CD4-positive, alpha-beta T cell treated with Interferon gamma for 1 hour (primary cell): ENCODE measurements at regions not wholly inside any gene's neighbourhood (a gene's known extent, or its start where the extent isn't known, plus 50 kb on each side); places are given as distances from the start of the nearest gene placed in this dataset.
A peak's percentile ranks its signal among the peaks of the same experiment; 100 is the strongest.
"Not testable (repeated sequence)": the region's sequence is repeated elsewhere in the genome, so short reads cannot be mapped to it uniquely, and the experiment has no call there.

Experiments
- DNase-seq: peaks from one replicate; pipeline ENCODE4 v3.0.0-alpha.2; 2020

DNA sequence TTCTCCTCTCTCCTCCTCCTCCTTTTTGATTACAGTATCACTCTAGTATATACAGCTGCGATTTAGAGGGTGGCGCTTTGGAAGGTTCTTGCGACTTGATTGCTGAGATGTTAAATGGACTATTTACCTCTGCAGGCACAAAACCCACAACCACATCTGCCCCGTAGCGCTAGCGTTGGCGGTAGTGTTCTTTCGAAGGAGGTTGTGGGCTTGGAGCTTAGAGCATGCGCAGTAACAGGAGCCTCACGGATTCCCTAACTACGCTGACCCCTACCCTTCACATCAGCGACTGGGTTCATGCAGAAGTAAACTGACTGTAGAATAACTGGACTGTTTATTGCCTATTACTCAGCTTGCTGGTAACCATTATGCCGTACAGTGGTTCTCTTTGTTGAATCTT is 58.0 kb downstream of the CGGBP1 start:
- peak; percentile 24 for DNase-seq

GRCh38 chr3:87997966-87998365 is 60.8 kb downstream of the CGGBP1 start:
- DNase-seq = no peak

DNA sequence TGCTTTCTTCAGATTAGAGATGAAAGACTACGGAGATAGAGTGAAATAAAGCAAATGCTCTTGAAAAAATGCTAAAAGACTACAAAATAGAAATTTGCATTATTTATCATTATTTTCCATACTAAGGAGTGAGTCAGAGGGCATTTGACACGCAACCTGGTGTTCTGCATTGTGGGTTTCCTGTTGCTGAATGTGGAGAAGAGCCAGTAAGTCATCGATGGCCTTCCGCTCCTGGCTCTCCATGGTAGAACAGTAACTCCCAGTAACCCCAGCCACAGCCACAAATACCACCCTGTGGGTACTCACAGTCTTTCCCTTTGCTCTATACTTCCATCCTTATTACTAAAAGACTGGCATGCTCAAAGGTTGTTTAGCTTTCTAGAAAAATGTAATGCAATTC is 61.5 kb downstream of the CGGBP1 start:
- DNase-seq = peak; percentile 31

- no peak for DNase-seq
Measured at GRCh38 chr3:87996882-87997281, 61.9 kb downstream of the CGGBP1 start.

DNA sequence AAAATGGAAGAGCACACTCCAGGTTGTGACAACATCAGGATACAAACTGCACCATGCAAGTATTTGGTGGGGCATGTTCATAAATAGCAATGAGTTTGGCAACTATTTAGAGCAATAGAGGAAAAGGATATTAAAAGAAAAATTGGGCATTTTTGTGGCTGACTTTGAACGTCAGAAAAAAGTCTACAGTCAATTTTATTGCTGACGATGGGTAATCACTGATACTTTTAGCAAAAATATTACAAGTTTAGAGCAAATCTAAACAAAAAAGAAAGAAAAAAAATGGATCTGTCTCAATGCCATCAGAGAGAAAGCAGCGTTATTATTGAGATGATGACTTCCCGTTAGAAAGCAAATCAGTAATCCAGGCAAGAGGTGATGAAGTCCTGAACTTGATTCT is 65.2 kb downstream of the CGGBP1 start:
- DNase-seq = no peak

GRCh38 chr3:87987952-87988351 is 70.9 kb downstream of the CGGBP1 start:
- no peak for DNase-seq

GRCh38 chr3:87982421-87982820 is 76.4 kb downstream of the CGGBP1 start:
- no peak for DNase-seq

GRCh38 chr3:87979527-87979926 is 79.3 kb downstream of the CGGBP1 start:
- DNase-seq = no peak

DNA sequence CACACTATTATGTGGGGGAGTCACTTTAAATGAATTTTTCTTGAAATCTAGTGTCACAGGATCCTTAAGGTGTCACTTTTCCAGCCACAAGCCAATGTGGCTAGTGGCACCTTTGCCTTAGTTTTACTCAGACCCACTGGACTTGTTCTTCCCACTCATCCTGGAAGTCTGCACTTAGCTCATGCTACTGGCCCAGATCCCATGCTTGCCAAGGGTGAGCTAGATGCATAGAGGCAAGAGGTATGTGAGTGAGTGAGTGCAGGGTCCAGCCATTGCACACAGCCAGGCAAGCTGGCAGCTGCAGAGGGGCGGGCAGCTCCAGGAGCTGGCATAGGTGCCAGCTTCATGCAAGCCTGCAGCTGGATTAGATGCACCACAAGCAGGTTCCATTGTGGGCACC is 81.0 kb downstream of the CGGBP1 start:
- DNase-seq = no peak

DNA sequence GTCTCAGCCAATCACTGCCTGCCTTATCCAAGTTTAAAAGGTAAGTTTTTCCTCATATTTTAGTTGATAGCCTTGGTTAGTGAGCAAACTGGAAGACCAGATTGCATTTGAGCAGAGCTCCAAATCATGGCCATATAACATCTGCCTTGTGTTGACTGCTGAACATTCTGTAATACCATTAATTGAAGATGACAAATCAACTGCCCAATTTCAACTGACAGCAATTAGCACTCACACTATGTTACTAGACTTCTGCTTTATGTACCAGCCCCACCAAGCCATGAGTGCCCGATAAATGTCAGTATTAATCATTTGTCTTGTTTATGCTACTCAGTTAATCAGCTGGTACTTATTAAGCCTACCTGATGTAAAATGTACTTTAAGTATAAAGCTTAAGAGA is 83.1 kb downstream of the CGGBP1 start:
- no peak for DNase-seq

DNA sequence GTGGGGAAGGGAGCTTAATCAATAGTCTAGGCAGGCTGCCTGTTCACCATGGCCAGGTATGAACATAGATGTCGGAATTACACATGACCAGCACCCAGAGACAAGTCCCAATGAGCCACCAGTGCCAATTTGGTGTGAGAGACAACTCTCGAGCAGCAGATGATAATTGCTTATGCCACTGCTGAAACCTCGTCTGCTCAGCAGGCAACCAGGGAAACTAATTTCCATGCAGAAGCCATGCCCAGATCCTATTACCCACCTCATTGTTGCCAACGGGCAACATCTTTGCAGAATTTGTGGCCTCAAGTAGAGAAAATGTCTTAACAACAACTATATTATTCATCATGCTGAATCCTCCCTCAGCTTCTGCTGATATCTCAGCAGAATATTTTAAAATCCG is 84.9 kb downstream of the CGGBP1 start:
- DNase-seq = no peak

DNA sequence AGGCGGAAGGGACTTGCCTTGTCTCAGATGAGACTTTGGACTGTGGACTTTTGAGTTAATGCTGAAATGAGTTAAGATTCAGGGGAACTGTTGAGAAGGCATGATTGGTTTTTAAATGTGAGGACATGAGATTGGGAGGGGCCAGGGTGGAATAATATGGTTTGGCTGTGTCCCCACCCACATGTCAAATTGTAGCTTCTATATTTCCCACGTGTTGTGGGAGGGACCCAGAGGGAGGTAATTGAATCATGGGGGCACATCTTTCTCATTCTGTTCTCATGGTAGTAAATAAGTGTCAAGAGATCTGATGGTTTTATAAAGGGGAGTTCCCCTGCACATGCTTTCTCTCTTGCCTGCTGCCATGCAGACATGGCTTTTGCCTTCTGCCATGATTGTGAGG is 89.2 kb downstream of the CGGBP1 start:
- no peak for DNase-seq

GRCh38 chr3:87968668-87969067 is 90.1 kb downstream of the CGGBP1 start:
- DNase-seq = no peak

- DNase-seq = no peak
Measured at GRCh38 chr3:87958289-87958688, 100.5 kb downstream of the CGGBP1 start.

DNA sequence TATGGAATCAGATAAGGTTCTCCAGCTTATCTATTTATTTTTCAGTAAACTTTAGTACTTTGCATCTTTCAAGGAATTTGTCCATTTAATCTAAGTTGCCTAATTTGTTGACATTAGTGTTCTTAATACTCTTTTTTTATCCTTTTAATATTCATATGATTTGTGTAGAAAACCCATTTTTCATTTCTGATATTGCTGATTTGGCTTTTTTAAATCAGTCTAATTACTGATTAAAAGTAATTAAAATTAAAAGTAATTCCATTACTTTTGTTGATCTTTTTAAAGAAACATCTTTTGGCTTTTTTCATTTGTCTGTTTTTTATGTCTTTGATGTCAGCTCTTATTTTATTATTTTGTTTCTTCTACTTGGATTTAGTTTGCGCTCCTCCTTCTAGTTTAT is 101.2 kb downstream of the CGGBP1 start:
- DNase-seq = no peak

- no peak for DNase-seq
Measured at GRCh38 chr3:87949879-87950208, 109.0 kb downstream of the CGGBP1 start.

GRCh38 chr3:87949189-87949878 is 109.5 kb downstream of the CGGBP1 start:
- DNase-seq = no peak

- not testable (repeated sequence) for DNase-seq
Measured at GRCh38 chr3:87946007-87946406, 112.8 kb downstream of the CGGBP1 start.

- DNase-seq = not testable (repeated sequence)
Measured at GRCh38 chr3:87942256-87942655, 116.5 kb downstream of the CGGBP1 start.

DNA sequence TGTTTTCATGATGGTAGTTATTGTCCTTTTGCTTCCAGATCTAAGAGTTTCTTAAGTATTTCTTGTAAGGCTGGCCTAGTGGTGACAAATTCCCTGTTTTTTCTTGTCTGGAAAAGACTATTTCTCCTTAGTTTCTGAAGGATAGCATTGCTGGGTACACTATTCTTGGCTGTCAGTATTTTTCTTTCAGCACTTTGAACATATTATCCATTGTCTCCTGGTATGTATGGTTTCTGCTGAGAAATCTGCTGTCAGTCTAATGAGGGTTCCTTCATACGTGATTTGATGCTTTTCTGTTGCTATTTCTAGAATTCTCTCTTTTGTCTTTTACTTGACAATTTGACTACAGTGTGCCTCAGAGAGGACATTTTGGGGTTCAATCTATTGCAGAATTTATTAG is 134.3 kb downstream of the CGGBP1 start:
- DNase-seq = no peak

DNA sequence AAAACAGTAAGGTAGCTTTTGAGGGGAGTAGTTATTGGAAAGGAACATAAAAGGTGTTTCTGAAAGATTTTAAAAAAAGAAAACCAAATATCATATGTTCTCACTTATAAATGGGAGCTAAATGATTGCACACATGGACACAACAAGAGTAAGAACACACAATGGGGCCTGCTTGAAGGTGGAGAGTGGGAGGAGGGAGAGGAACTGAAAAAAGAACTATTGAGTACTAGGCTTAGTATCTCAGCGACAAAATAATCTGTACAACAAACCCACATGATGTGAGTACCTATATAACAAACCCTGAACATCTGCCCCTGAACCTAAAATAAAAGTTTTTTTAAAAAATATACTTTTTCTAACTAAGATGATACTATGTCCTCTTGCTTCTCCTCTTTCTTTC is 138.3 kb downstream of the CGGBP1 start:
- no peak for DNase-seq

- no peak for DNase-seq
Measured at GRCh38 chr3:87901141-87901540, 157.7 kb downstream of the CGGBP1 start.

DNA sequence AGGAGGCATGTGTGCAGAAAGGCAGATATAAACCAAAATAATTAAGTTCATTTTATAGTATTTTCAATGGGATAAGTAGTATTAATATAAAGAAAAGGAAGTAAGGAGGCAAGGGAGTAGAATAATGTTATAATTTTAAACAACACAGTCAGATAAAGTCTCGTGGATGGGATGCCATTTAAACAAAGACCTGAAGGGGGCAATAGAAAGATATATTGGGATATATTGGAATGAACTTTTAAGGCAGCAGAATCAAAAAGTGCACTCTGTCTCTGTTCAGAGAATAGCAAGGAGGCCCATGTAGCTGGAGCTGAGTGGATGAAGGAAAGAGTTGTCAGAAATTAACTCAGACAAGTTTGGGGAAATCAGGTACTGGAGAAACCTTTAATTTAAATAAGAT is 158.7 kb downstream of the CGGBP1 start:
- no peak for DNase-seq

- no peak for DNase-seq
Measured at GRCh38 chr3:87898971-87899370, 159.8 kb downstream of the CGGBP1 start.

GRCh38 chr3:87895983-87896382 is 162.8 kb downstream of the CGGBP1 start:
- DNase-seq = no peak

DNA sequence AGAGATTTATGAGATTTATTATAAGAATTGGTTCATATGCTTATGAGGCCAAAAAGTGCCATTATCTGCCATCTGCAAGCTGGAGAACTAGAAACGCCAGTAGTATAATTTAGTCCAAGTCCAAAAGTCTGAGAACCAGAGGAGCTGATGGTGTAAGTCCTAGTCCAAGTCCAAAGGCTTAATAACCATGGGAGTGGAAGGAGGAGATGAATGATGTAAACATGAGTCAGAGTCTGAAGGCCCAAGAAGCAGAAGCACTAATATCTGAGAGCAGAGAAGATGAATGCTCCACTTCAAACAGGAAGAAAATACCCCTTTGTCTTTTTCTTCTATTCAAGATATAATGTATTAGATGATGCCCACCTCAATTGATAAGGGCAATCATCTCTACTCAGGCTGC is 185.7 kb downstream of the CGGBP1 start:
- DNase-seq = no peak
